HG03432 (cell line): ENCODE measurements at regions not wholly inside any gene's neighbourhood (a gene's known extent, or its start where the extent isn't known, plus 50 kb on each side); places are given as distances from the start of the nearest gene placed in this dataset.
A peak's percentile ranks its signal among the peaks of the same experiment; 100 is the strongest.

Source experiments
- ATAC-seq: cut with Tn5 transposase; IDR thresholded peaks from one replicate; pipeline ENCODE4 v1.9.1; 2021; ENCODE audit warnings: mild to moderate bottlenecking, moderate library complexity; ENCODE audit not compliant: unreplicated experiment

GRCh38 chr11:115926138-115926537 is 421.9 kb upstream of the CADM1 start:
- no peak for ATAC-seq

DNA sequence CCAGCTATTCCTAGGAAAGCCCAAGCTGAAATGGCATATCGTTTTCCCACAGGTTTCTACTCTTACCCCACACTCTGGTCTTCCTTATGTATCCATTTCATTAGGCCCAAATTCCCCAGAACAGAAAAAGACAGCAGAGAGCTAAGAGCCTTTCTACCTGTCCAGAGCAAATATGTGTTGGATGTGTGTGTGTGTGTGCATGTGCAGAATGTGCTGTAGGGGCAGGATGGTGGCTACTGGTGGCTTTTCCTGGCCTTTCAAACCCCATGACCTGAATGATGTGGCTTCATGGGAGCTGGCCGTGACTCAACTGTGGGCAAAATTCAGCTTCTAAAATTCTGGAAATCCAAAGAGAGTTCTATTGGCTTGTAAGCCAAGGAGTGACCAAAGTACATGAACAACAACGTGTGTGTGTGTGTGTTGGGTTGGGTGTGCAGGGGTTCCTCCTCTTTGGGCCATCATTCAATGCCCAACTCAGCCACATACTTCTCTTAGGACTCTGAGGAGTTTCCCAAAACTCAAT is 421.4 kb upstream of the CADM1 start:
- no peak for ATAC-seq

GRCh38 chr11:115924744-115925567 is 420.7 kb upstream of the CADM1 start:
- ATAC-seq: peak; percentile 82

DNA sequence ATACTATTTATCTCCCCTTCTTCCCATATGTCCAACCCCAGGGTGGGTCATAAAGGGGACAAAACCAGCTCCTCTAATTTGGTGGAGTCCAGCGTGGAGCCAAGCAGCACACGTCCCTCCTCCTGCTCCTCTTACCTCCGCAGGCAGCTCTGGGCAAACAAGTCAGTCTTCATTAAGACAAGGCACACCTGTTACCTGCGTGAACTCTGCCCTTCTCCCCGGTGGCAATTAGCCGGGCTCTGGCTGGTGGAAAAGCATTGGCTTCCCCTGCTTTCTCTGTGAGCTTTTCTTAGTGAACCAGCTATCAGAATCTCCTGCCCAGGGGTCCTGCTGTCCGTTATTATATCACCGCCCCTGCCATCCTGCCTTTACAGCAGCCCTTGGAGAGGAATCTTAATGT is 418.7 kb upstream of the CADM1 start:
- ATAC-seq: no peak

DNA sequence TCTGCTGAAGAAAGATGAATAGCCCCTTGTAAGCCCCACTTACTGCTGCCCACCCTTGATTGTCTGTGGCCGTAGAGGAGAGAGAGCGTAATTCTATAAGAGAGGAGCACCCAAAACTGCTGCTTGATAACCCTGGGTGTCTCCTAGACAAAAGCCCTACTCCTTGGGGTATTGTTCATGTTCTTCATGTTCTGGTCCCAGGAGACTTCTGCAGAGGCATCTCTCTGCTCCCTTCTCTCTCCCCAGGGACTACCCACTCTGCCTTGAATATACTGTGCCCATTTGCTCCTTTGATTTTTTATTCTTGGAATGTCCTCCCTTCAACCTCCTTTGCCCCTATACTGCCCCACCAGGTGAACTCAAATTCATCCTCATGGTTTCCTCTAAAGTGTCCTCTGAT is 417.8 kb upstream of the CADM1 start:
- no peak for ATAC-seq

DNA sequence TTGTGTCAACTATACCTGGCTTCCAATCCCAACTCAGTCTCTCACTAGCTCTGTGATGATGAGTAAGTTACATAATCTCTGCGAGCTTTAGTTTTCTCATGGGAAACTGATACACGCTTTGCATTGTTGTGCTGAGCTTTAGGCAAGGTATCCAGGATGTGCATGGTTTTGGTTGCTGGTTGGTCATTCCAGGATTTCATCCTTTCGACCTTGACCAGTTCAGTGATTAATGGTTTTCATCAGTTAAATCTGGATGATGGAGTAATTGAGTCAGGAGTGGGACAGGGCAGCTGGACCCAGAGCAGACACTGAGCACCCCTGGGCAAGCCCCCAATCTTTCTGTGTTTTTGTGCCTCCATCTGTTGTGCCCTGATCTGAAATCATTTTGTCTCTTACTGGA is 417.3 kb upstream of the CADM1 start:
- ATAC-seq: no peak

- ATAC-seq: no peak
Observed at GRCh38 chr11:115920841-115921480, 416.7 kb upstream of the CADM1 start.

DNA sequence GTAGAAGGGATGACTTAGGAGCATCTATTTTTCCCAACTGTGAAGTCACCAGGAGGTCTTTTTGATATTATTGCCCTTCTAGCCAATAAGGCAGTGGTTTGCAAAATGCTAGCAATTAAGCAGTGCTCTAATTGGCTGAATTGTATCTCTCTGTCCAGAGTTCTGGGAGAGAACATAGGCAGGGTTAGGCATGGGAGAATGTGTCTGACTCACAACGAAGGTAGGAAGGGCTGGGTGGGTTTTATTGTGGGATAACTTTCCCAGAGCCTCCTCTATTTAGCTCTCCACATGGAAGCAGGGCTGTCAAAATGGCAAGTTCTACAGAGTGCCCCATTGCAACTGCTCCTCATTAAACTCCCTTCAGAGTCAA is 415.9 kb upstream of the CADM1 start:
- peak; percentile 17 for ATAC-seq

GRCh38 chr11:115919341-115920091 is 415.3 kb upstream of the CADM1 start:
- peak; percentile 75 for ATAC-seq

DNA sequence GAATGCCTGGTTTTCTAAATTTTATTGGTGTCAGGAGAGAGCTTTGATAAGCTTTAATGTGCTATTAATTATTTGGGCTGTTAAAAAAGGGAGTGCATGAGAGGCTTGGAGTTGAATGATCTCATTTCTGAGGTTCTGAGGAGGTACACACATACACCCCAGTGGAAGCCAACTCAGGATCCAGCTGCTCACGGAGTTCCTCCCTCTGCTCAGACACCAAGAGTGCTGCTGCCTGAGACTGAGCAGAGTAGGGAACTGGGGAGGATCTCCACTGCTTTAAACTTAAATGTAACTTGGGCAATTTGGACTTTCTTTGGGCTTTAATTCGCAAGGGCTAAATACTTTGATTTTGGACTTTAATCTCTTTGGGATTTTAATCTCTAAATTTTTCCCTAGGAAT is 414.4 kb upstream of the CADM1 start:
- ATAC-seq: no peak

DNA sequence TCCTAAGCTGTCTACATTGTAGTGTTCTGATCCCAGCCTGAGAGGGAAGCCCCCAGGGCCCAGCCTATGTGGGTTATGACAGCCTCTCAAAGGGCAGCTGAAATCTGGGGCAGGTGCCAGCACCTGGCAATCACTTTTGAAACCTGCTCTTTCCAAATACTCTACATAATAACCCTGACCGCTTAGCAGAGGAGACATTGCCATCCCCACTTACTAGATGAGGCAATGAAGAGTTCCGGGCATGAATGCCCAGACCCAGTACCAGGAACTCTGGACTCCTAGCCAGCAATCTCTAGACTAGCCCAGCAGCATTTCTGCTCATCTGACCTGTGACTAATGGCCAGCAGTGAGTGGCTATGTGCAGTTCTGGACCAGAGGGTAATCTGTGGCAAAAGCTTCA is 412.4 kb upstream of the CADM1 start:
- ATAC-seq: no peak

DNA sequence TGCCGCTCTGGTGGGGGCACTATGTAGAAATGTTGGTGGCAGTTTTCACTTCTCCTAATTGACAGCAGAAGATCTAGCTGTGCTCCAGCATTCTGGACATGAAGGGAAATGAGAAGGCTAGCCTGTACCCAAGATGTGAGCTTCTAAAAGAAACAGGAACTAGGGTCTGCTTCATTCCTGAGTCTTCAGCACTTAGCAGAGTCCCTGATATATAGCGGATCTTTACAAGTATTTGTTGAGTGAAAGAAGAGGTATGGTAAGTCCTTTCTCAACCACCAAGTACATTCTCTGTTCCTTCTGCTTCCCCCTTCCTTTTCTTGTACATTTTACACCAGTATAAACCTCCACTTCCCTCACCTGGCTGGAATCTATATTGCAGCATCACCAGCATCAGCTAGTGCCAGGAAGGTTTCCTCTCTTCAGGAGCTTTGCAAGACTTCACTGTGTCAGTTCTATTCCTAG is 408.3 kb upstream of the CADM1 start:
- peak; percentile 79 for ATAC-seq

- no peak for ATAC-seq
Observed at GRCh38 chr11:115911613-115912346, 407.6 kb upstream of the CADM1 start.

GRCh38 chr11:115910379-115910778 is 406.2 kb upstream of the CADM1 start:
- no peak for ATAC-seq

GRCh38 chr11:115906171-115906570 is 402.0 kb upstream of the CADM1 start:
- no peak for ATAC-seq

GRCh38 chr11:115905341-115906000 is 401.3 kb upstream of the CADM1 start:
- no peak for ATAC-seq

DNA sequence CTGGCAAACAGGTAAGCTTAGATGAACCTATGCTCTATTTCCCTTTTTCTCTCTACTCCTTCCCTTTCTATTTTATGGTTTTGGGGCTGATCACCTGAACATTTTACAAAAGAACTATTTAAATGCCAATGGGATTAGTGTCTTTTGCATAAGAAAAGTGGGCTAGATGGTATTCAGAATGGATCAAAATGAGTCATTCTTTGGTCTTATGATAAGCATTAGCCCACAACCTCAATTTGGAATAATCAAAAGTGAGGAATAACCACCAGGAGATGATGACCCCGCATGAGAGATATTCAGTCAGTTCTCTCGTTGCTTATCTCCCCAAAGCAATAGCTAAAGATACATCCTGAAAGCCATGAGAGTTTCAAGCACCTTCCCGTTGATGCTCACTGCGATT is 399.0 kb upstream of the CADM1 start:
- ATAC-seq: no peak

DNA sequence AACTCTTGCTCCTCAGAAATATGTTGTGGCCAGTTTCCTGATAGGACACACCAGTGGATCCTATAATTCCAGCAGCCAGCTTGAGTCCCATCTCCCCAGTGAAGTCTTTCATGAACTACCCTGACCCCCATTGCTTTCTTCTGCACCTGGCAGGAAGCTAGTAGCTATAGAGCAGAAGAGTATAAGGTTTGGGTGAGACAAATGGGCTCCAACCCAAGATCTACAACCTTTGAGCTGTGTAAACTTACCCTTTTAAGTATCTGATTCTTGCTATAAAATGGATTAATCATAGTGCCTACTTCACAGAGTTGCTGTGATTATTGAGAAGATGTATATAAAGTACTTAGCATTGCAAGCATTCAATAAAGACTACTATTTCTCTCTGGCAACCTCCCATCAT is 396.9 kb upstream of the CADM1 start:
- ATAC-seq: no peak

- no peak for ATAC-seq
Observed at GRCh38 chr11:115900111-115900510, 395.9 kb upstream of the CADM1 start.

DNA sequence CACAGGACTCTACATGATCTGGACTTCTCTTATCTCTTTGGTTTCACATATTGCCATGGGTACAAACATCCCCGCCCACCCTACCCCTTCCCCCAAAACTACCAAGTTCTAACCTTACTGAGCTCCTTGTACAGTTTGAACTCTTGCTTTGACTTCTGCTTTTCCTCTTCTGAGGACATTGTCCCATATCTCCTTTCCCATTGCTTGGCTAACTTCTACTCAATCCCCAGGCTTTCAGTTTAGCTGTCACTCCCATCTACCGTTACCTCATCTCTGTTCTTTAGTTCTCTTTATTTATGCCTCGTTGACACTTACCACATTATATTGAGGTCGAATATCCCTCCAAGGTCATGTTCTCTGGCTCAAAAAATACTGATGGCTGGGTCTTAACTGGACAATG is 393.5 kb upstream of the CADM1 start:
- no peak for ATAC-seq
